ENCODE measurements at regions not wholly inside any gene's neighbourhood (a gene's known extent, or its start where the extent isn't known, plus 50 kb on each side); places are given as distances from the start of the nearest gene placed in this dataset.

DNA sequence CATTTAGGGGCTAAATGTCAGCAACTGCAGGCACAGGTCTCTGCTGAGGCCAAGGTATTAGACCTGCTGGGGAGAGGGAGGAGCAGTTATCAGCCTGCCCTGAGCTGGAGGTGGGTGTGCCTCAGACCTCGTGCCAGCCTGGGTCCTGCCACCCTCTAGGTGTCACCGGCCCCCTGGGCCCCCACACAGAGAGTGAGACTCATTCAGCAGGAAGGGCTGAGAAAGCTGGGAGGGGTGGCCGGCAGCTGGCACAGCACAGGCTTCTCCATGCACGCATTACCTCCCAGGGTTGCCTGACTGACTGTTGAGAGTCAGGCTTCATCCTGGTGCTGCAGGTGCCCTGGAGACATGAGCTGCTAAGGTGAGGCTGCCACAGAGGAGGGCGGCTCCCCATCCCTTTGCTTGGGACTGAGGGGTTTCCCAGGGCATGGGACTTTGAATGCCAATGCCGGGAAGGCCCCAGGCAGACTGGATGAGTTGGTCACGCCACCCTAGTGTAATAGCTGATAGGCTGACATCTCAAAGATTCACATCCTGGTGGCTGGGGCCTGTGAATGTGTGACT lies 75.3 kb upstream of the C14orf180 start:
- DNase-seq = no peak

DNA sequence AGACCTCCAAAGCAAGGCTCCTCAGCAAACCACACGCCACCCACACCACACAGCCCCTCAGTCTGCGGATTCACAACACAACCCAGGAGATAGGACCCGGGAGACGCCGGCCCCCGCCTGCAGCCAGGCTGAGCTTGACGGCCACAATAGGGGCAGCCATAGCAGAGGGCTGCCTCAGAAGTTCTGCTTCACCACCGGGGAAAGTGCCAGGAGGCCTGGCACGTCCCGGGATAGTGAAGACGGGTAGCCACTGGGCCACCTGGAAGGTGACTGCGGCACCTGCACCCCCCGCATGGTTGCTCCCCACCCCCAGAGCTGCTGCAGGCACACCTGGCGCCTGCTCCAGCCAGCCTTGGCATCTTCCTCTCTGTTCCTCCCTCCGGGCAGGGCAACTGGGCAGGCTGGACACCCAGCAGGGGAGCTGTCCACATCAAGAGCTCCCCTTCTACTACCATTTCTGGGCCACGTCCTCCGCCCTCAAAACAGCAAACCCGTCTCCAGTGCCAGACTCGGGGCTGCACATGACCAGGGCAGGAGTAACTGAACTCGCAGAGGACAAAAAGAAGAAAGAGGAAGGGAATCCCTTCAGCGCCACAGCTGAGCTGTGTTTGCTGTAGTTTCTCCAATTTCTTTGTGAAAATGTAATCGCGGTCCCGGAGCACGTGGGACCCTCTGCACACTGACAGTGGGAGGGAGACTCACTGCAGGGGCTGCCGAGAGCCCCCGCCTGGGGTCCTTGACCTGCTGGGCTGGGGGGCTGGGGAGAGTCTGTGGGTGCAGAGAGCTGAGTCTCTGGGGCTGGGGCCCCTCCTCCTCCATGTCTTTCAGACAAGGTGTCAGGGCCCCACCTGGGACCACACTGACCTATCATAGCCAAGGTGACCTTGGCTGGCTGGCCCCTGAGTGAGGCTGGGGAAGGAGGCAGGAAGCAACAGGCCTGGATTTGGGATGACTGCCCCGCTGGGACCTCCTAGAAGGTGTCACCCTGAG lies 74.2 kb upstream of the C14orf180 start:
- no peak for DNase-seq

GRCh38 chr14:104506461-104507253 lies 72.9 kb upstream of the C14orf180 start:
- DNase-seq = no peak

DNA sequence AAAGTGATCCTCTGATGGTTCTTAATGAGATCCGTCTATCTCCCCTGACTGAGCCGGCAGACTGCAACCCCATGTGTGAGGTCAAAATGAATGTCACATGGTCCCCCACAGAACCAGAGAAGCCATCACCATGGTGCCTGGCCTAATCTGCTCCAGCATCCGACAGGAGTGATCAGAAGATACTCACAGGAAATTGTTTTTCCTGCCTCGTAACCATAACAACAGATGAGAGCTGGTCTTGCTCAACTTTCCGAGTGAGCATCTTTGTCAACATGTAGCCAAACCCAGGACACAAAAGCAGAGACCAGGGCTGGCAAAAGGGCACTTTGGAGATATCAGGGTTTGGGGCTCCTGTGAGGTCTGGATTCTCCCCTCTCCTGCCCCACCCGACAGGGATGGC lies 72.1 kb upstream of the C14orf180 start:
- DNase-seq = no peak

DNA sequence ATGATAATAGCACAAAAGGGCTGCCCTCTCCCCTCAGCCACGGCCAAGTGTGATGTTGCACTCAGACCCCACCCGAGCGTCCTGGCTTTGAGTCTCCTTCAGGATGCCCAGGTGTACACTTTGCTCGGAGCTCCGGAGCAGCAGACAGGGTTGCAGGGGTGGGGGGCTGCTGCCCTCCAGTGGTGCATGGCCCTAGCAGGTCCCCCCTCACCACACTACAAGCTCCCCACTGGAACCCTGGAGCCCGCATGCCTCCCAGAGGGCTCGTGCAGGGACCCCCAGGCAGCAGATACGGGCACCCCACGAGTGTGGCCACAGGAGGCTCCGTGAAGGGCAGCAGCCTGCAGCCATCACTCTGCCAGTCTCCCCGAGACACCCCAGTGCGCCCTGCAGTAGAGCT lies 69.9 kb upstream of the C14orf180 start:
- DNase-seq = no peak

DNA sequence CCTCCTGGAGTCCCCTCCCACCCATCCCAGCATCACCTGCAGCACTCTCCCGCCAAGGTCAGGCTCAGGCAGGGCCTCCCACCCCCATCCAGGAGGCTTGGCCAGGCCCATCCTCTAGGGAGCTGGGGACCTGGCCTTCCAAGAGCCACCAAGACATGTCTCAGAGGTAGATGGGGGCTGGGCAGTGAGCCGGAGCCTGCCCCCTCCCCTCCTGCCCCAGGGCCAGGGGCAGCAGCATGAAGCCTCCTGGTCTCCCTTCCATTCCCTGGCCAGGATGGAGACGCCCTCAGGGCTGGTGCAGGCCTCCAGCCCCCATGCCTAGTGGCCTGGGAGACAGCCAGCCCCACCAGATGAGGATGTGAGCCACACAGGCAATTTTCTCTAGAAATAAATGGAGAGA lies 69.3 kb upstream of the C14orf180 start:
- no peak for DNase-seq

DNA sequence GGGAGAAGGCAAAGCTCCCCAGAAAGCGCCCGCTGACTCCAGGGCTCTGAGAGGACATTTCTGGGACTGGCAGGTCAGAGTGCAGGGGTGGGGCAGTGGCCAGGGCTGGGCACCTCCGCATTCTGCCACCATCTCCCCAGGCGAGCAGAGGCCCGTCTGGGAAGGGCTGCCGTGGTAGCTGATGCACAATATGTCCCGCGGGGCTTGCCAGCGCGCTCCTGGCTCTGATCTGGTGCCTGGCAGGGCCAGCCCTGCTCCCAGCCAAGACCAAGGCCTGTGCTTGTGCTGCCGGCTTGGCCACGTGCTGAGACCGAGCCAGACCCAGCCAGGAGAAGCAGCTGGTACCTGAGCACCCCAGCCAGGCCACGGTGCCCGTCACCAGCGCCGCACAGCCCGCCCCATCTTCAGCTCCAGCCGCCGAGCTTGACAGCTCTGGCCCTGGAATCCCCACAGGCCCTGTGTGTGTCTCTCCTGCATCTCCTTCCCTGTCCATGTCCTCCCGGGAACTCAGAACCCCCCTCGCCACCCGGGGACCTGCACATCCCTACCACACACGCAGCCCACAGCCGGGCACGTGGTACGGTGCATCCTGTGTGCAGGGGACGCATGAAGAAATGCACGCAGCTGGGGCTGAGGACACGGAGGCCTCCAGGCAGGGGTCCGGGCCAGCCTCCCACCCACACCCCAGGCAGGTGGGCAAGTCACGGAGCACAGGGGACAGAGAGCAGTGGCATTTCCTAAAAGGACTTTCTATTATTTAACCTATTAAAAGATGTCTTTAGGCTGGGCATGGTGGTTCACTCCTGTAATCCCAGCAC lies 68.6 kb upstream of the C14orf180 start:
- no peak for DNase-seq

GRCh38 chr14:104512061-104512460 lies 67.5 kb upstream of the C14orf180 start:
- DNase-seq = no peak

DNA sequence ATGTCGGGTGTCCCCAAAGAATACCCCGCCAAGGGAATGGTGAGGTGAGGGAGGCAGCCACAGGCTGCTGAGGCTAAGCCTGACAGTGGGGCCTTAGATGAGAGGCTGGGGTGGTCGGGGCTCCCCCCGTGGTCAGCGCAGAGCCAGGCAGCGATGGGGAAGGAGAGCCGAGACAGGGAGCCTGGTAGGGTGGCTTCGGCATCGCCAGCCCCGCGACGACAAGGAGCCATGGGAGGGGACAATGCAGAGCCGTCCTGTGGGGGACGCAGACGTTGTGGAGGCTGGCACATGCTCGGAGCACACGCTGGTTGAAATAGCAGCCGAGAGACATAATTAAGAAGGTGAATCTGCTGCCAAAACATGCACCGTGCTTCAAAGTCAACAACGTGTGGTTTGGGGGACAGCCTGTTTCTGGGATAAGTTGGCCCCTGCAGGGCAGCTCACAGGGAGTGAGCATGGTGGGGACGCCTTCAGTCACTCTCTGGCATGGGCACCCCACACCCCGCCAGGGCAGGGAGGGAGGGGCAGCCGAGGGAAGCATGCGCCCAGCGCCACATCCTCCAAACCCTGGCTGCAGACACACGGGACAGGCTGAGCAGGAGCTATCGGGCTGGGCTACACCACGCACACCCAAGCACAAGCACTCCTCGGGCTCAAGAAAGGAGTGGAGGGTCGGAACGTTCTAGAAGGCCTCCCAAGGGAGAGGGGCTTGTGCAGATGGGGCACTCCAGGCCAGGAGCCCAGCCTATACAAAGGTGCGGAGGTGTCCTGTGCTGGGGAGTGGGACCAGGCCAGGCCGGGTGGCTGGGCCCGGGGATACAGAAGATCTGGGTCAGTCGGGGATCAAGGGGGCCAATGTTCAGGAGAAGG lies 66.6 kb upstream of the C14orf180 start:
- no peak for DNase-seq

DNA sequence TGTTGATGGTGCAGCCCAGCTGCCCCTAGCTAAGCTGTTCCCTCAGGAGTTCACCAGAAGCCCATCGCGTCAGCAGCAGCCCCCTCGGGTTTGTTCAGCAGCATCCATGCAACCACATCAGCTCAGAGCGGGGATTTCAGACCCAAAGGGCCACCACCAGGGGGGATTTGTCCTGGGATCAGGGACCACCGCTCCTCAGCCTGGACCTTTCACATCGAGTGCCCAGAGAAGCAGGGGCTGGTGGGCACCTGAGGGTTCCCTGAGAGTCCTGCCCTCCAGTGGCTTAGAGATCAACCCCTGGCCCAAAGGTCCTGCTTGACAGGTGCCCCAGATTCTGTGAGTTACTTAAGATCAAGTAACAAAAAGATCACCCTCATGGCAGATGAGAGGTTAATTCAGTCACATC lies 65.9 kb upstream of the C14orf180 start:
- DNase-seq = no peak

DNA sequence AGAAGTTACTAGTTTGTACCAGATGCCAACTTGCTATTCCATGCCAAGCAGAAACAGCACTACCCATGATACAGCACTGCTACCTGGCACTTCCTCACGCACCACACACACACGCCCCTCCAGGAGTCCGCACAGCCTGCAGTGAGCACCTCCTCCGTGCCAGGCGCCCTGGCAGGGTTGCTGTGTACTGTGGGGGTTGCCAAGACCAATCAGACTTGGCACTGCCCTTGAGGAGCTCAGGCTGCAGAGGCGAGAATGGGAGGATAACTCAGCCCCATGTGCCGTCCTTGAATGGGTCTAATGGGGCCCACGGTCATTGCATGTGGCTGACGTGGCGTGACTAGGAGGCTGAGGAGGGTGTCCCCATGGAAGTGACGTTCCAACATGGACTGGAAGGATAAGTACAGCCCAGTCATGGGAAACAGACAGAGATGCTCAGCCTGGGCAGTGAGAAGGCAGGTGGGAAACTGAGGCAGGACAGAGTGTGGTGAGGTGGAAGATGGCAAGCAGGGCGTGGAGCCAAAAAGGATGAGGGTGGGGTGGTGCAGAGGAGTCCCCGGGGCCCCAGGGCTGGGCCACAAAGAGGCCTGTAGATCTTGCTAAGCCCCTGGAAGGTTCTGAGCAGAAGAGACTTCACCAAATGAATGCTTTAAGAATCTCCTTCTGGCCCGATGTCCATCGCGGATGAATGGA lies 65.3 kb upstream of the C14orf180 start:
- DNase-seq = no peak

DNA sequence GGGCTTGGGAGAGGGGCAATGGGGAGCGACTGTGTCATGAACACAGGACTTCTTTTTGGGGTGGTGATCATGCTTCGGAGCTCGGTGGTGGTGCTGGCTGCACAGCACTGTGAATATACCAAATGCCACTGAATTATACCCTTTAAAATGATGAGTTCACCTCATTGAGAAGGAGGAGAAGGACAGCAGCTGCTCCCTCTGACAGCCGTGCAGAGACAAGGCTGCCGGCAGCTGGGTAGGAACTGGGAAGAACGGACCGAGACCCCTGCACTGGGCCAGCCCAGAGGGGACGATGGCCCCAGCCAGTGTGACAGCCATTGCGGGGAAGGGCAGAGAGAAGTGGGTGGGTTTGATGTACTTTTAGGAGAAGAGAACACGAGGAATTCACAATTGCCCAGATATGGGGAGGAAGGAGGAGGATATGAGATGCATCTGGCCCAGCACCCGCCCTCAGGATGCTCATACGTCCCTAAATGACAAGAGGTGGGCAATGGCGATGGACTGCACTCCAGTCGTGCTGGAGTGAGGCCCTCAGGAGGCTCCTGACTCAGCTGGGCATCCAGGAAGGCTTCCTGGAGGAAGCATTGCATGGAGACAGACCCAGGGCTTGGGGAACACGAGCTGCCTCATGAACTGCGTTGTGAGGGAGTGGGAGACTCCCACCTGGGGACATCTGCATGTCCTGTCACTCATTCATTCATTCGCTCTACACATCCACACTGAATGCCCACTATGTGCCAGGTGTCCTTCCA lies 64.3 kb upstream of the C14orf180 start:
- DNase-seq = no peak

DNA sequence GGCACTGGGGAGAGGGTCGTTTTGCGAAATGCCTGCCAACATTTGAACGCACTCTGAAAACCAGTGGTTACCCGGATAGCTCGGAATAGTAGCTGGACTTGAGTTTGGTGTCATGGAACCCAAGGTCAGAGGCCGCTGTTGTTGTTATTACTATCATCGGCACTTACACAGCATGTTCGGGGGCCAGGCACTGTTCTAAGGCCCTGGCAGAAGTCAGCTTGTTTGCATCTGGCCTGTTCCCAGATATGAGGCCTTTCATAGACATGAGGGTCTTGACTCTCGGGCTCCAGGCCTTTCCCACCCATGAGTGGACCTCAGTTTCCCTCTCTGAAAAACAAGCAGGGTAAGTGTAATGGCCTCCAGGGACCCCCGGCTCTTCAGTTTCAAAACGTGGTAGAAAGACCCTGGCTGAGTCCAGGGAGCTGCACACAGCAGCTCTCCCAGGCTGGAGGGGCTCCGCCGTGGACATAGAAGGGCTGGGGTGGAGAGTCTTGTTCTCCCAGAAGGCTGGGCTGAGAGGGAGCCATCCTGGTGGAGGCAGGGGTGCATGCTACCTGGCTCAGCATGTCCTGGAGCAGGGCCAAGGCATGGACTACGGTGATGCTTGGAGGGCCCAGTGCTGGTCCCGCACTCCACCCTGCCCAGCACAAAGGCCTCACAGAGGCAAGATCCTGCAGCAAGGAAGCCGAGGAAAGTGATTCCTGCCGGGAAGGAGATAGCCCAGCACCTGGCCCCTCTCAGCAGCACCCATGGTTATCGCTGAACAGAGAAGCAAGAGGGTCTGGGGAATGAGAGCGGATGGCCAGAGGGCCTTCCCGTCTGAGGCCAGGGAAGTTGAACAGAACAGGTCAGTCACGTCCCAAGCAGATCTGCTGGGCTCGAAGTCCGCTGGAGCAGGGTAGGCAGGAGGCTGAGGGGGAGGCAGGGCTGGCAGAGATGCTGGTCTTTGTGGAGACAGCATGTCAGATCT lies 63.5 kb upstream of the C14orf180 start:
- DNase-seq = no peak

GRCh38 chr14:104516906-104517305 lies 62.7 kb upstream of the C14orf180 start:
- DNase-seq = no peak

DNA sequence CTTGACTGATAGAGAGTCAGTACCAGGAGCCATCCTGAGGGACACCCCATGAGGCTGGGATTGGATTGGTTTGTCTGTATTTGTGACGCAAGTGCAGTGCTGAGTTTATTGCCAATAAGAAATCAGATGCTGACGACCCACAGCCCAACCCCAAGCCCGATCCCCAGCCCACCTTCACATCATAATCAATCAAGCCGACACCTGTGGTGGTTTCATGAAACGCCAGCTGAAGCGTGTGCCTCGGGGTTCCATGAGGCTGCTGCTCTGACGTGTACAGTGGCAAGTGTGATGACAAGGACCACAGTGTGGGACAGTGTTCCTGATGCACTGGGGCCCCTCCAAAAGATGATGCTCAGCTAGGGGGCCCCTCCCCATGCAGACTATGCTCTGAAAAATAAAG lies 62.1 kb upstream of the C14orf180 start:
- no peak for DNase-seq

GRCh38 chr14:104517867-104518266 lies 61.7 kb upstream of the C14orf180 start:
- no peak for DNase-seq

DNA sequence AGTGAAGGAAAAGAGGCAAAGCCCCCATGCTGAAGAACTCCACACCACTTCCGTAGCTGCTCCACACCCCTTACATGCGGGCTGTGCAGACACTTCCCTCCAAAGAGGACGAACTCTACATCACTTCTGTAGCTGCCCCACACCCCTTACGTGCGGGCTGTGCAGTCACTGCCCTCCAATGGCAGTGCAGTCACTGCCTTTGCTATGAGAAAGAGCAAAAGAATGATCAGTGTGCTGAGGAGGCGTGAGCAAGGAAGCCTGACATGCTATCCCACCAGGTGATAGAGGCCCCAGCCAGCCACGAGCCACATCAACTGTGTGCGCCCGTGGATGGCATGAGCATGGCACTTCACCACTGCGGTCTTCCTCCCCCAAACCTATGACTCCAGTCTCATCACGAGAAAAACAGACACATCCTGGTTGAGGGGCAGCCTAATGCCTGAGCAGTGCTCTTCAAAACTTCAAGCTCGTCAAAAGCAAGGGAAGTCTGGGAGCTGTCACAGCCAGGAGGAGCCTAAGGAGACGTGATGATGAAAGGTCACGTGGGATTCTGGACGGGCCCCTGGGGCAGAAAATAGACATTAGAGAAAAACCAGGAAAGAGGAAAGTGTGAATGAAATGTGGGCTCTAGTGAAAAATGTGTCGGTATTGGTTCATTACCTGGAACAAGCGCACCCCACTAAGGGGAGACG lies 60.8 kb upstream of the C14orf180 start:
- no peak for DNase-seq

DNA sequence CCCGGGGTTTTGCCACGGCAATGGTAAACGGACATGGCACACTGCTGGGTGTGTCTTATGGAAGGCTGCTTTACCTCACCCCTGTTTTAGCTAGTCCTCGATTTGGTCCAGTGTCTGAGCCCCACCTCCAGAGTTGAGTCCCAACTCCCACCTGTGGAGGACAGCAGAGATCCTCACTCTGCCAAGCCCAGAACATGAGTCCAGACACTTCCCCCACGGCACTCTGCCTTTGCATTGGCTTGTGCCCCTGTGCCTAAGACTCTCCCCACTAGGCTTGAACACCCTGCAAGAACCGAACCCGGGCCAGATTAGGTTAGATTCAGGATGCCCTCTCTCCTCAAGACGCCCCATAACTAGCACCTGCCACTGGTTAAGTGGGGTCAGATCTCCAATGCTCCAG lies 59.8 kb upstream of the C14orf180 start:
- no peak for DNase-seq

All from NCI-H1436 (cell line).